GM12874 (cell line): ENCODE measurements at regions not wholly inside any gene's neighbourhood (a gene's known extent, or its start where the extent isn't known, plus 50 kb on each side); places are given as distances from the start of the nearest gene placed in this dataset.

ENCODE experiments used
- TF ChIP-seq, protein P1 (sequence below): IDR thresholded peaks from 2 replicates; pipeline ENCODE4 v1.5.1; 2011; ENCODE audit warnings: low read depth, mild to moderate bottlenecking, control low read depth, low read length, moderate library complexity; ENCODE audit not compliant: insufficient read depth

DNA sequence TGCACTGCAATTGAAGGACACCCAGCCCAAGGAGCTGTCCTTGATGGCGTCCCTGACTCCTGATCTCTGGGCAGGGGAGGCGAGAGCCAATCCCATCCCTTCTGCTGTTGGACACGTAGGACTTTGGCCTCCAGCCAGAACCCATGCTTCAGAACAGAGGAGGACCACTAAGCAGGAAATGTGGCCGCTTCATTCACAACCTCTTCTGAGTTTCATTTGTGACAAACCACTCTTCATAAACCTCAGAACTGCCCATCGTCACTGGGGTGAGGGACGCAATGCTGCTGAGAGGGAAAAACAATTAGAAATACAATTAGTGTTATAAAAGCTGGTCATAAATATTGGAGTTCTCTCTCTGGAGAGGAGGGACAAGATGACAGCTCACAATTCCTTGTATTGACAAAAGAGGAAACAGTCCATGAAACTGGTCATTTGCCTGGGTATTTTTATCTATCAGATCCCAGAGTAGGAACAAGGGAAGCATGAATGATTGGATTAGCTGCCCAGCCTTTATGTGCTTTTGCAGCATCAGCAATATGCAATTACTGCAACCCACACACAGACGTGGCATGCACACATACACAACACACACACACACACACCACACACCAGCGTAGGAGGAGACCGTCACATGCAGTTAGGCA, 216.5 kb upstream of the CADM1 start:
- TF ChIP-seq, protein P1, sequence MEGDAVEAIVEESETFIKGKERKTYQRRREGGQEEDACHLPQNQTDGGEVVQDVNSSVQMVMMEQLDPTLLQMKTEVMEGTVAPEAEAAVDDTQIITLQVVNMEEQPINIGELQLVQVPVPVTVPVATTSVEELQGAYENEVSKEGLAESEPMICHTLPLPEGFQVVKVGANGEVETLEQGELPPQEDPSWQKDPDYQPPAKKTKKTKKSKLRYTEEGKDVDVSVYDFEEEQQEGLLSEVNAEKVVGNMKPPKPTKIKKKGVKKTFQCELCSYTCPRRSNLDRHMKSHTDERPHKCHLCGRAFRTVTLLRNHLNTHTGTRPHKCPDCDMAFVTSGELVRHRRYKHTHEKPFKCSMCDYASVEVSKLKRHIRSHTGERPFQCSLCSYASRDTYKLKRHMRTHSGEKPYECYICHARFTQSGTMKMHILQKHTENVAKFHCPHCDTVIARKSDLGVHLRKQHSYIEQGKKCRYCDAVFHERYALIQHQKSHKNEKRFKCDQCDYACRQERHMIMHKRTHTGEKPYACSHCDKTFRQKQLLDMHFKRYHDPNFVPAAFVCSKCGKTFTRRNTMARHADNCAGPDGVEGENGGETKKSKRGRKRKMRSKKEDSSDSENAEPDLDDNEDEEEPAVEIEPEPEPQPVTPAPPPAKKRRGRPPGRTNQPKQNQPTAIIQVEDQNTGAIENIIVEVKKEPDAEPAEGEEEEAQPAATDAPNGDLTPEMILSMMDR, result no peak

DNA sequence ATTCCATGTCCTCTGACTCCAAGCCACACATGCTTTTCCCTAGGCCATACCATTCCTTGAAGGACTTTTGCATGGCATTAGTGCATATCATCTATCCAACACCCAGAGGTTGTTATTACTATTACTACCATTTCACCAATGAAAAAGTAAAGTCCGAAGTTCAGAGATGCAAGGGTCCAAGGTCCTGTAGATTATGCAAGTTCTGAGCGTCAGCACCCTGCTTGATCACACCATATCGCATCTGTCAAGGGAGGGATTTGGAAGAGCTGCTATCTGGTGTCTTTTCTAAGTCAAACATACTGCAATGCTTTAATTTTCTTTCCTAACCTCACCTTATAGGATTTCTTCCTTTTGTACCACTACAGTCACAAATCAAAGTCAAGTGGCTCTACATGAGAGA, 214.7 kb upstream of the CADM1 start:
- TF ChIP-seq, protein P1, result no peak

DNA sequence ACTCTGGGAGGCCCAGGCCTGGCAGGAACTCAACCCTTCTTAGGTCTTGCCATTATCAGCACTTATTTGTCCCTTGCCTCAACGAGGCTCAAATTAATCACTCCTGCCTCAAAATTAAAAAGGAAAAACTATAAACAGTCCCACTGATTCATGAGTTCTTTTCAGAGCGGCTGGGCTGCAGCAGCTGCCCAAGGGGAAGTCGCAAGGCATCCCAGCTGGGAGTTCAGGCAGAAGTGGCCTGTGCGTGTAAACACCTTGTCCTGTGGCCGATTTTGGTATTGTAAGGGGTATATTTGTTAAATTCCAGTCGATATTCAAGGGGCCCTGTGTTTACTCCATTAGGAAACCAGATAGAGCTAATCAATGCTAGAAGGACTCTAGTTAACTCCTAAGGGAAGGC, 213.9 kb upstream of the CADM1 start:
- TF ChIP-seq, protein P1, result no peak

DNA sequence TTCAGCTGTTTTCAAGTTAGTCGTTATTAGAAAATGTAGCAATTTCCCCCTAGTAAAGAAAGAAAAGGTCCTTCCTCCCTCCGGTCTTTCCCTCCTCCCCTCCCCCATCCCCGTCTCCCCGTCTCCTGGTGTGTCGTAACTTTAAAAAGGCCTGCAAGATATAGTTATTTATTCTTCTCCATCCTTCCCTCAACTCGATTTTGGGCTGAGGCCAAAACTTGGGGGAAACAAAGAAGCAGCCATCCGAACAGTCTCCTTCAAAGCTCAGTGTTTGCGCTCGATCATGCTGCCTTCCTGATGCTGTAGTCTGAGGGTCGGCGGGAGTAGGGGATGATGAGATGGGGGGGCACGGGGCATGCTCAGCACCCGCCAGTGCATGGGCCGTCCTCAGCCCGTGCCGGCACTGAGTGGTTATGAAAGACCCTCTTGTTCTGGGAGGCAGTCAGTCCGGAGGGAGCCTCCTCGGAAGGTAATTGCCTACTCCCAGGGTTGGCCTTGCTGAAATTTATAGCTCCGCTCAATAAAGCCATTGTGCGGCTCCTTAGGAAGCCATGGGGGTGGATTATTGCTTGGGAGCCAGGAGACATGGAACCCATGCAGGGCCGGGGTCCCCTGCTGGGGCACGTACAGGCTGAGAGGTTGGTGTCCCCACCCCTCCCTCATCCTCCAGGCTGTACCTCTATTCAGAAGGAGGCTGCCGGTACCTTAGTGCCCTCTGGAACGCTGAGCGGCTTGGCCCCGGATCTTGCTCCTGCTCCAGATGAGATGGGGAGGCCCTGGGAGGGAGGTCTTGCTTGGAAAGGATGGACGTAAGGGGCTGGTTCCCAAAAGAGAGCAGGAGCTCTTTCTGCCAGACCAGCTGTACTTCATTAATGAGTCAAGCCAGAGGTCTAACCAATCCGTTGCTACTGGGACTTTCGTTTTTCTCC, 212.7 kb upstream of the CADM1 start:
- TF ChIP-seq, protein P1, result no peak

DNA sequence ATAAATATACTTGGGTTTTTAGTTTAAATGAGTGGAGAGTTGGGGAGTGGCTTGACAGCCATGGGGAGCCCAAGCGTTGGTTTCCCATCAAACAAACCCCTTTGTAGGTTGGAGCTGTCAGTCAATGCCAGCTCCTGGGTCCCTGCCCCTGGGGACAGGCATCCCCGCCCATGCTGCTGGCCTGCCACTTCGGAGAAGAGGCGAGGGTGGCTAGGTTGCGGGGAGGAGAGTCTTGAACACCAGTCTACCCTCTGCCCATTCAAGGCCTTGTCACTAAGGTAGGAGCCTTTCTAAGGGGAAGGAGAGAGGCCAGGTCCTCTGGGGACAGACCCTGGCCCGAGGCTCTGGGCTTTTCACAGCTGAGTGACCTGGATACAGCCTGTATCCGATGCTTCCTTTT, 211.9 kb upstream of the CADM1 start:
- TF ChIP-seq, protein P1, result no peak

DNA sequence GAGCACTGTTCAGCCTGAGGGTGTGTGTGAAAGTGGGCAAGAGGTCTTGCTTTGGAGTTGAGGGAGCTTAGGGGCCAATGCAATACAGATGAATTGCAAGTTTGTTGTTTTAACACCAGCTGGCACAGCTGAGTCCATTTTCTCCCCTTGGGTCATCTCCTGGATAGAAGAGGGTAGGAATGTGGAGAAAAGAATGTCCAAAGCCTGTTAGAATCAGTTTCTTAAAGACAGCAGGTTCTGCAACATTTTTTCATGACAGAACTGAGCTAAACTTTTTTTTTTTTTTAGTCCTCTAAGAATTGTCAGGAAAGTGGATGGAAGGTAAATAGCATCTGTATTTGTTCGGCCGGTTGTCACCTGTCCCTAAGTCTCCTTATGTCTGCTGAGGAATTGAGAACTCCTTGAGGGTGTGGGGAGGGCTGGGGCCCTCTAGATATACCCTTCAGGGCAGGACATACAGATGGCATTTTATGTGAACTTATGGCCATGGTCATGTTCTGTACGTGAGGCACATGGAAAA, 211.1 kb upstream of the CADM1 start:
- TF ChIP-seq, protein P1, result no peak

DNA sequence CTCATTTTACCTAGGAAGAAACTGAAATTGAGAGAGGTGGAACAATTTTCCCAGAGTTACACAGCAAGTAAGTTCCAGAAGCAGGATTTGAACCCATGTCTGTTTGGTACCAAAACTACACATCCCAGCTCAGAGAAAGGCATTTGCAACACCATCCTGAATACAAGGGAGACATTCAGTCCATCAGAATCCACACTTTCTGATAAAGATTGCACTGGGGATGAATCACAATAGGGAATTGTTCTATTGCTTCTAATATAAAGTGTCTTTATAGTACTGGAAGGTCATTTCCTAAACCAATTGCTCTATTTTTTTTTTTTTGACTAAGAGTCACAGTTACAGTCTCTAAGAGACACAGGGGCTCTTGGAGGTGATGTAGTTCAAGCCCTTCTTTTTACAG, 208.1 kb upstream of the CADM1 start:
- TF ChIP-seq, protein P1, result no peak
